Stimulated activated CD4-positive, alpha-beta T cell treated with anti-CD3 and anti-CD28 coated beads, Interleukin-2, amount 100 ng/mL, for 48 hours (primary cell): ENCODE measurements at regions not wholly inside any gene's neighbourhood (a gene's known extent, or its start where the extent isn't known, plus 50 kb on each side); places are given as distances from the start of the nearest gene placed in this dataset.
"Not testable (repeated sequence)": the region's sequence is repeated elsewhere in the genome, so short reads cannot be mapped to it uniquely, and the experiment has no call there.

Experiments
- DNase-seq, 2 donors: peaks; one replicate each; pipeline ENCODE4 v3.0.0-alpha.2; 2020

GRCh38 chr17:52505601-52506000 lies 347.1 kb upstream of the CA10 start:
- DNase-seq = no peak

- DNase-seq = no peak
These were observed 345.6 kb upstream of the CA10 start for GRCh38 chr17:52504081-52504480.

- no peak for DNase-seq
These were observed 337.1 kb upstream of the CA10 start for GRCh38 chr17:52495646-52496045.

GRCh38 chr17:52482271-52482670 lies 323.8 kb upstream of the CA10 start:
- DNase-seq = no peak

- DNase-seq = no peak
These were observed 319.5 kb upstream of the CA10 start for GRCh38 chr17:52477824-52478699.

- DNase-seq = no peak
These were observed 318.3 kb upstream of the CA10 start for GRCh38 chr17:52476638-52477313.

GRCh38 chr17:52470553-52470952 lies 312.0 kb upstream of the CA10 start:
- DNase-seq = no peak

- no peak for DNase-seq
These were observed 306.9 kb upstream of the CA10 start for GRCh38 chr17:52465407-52465806.

GRCh38 chr17:52451294-52451861 lies 292.9 kb upstream of the CA10 start:
- DNase-seq = no peak

GRCh38 chr17:52442350-52442749 lies 283.8 kb upstream of the CA10 start:
- no peak for DNase-seq

GRCh38 chr17:52420555-52421078 lies 262.1 kb upstream of the CA10 start:
- DNase-seq = no peak

- no peak for DNase-seq
These were observed 260.7 kb upstream of the CA10 start for GRCh38 chr17:52419229-52419641.

- DNase-seq = no peak
These were observed 252.3 kb upstream of the CA10 start for GRCh38 chr17:52410781-52411180.

- DNase-seq = not testable (repeated sequence)
These were observed 250.7 kb upstream of the CA10 start for GRCh38 chr17:52409222-52409621.

GRCh38 chr17:52395308-52395707 lies 236.8 kb upstream of the CA10 start:
- DNase-seq = no peak

GRCh38 chr17:52390422-52390821 lies 231.9 kb upstream of the CA10 start:
- no peak for DNase-seq

GRCh38 chr17:52389632-52390031 lies 231.1 kb upstream of the CA10 start:
- no peak for DNase-seq

- no peak for DNase-seq
These were observed 230.4 kb upstream of the CA10 start for GRCh38 chr17:52388941-52389340.

- DNase-seq = no peak
These were observed 226.2 kb upstream of the CA10 start for GRCh38 chr17:52384695-52385094.

- peak; percentile 4 to 22 for DNase-seq
These were observed 225.1 kb upstream of the CA10 start for GRCh38 chr17:52383493-52384100.

- no peak for DNase-seq
These were observed 220.3 kb upstream of the CA10 start for GRCh38 chr17:52378860-52379259.

GRCh38 chr17:52376137-52376536 lies 217.6 kb upstream of the CA10 start:
- no peak for DNase-seq

GRCh38 chr17:52368886-52369285 lies 210.4 kb upstream of the CA10 start:
- DNase-seq = no peak
